ENCODE measurements at regions not wholly inside any gene's neighbourhood (a gene's known extent, or its start where the extent isn't known, plus 50 kb on each side); places are given as distances from the start of the nearest gene placed in this dataset.

DNA sequence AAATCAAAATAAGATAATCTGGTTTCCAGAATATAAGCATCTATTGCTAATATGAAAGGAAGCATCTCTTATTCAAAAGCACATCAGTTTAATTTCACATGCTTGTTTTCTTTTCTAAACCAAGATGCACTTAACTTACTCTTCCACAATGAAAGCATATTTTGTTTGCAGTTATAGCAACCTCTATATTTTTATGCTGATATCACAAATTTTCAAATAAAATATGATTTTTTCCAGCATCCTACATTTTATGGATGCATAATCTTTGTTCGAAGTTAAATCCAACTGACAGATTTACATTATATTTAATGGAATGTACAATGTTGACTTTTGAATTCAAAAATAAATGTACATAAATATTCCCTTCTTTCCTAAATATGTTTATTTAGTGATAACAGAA lies 978.3 kb upstream of the B3GALT2 start:
- DNase-seq (ENCODE audit: low read depth), result no peak

DNA sequence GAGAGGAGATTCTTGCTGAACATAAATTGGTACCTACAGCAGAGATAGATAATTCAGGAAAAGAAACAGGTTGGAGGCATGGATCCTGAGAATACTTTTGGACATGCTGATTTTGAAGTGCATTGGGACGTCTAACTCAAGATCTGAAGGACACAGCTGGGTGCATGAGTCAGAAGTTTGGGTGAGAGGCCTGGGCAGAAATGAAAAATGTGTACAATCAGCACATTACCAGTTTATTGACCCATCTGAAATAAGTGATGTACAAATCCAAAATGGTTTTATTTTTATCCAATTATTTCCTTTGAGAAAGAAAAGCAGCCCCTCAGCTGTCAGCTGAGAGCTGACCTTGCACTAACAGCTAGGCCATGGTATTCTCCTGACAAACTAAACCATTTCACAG lies 975.2 kb upstream of the B3GALT2 start:
- no peak for DNase-seq (ENCODE audit: low read depth)

DNA sequence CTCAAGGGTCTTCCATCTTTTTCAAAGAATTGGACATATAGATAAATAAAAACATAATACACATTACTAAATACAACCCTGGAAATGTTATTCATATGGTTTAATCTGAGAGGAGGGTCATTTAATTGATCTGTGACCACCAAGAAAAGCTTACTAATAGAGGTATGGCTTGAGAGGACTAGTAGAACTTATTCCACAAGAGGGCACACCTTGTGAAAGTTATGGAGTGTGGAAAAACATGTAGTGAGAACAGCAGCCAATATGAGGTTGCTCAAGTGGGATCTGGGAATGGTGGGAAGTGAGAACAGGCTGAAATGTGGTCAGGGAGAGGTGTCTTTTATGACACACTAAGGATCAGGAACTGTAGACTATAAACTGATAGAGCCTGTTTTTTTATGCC lies 973.5 kb upstream of the B3GALT2 start:
- no peak for DNase-seq (ENCODE audit: low read depth)

DNA sequence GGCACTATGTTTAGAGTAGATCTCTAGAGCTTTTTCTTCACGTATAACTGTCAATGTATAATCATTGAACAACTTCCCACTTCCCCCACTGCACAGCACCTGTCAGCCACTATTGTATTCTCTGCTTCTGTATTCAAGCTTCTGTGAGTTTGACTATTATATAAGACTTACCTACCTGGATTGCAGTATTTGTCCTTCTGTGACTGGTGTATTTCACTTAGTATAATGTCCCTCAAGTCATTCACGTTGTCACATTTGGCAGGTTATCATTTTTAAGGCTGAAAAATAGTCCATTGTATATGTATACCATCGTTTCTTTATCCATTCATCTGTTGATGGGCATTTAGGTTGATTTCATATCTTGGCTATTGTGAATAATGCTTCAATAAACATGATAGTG lies 969.5 kb upstream of the B3GALT2 start:
- no peak for DNase-seq (ENCODE audit: low read depth)

DNA sequence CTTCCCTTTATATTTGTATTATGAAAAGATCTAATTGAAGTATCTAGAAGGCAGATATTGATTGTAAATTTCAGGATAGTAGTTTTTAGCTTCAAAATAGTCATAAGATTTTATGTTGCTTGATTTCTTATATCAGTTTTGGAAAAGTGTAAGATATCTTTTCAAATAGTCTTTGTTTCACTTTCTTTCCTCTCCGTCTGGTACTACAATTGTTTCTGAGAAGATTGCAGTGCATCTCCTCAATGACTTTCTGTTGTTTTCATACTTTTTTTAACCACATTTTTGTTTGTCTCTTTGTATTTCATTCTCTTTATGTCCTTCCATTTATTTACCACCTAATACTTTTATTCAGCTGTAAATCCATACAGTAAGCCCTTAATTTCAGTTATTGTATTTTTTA lies 964.6 kb upstream of the B3GALT2 start:
- DNase-seq (ENCODE audit: low read depth), result no peak

DNA sequence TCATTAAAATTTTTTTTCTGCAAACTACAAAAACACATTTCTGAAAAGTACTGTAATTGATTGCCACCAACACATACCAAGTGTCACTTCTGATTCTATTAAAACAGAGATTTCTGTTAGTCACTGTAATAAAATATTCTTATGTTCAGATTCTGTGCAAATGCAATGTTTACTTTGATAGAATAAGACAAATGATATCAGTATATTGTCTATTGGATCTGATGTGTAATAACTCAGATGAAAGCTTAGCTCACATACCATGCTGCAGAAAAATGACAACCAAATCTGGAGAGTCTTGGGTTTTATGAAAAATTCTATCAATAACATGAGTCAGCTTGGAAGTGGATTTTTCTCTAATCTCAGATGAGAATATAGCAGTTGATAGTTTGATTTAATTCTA lies 963.8 kb upstream of the B3GALT2 start:
- no peak for DNase-seq (ENCODE audit: low read depth)

DNA sequence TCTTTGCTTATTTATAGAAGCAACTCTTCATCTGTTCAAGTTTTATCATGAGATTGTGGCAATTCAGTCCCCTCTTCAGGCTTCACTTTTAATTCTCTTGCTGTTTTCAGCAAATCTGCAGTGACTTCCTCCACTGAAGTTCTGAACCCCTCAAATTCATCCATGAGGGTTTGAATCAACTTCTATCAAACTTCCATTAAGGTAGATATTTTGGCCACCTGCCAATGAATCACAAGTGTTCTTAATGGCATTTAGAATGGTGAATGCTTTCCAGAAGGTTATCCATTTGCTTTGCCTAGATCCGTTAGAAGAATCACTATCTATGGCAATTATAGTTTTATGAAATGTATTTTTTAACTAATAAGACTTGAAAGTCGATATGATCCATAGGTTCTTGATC lies 946.7 kb upstream of the B3GALT2 start:
- no peak for DNase-seq (ENCODE audit: low read depth)

DNA sequence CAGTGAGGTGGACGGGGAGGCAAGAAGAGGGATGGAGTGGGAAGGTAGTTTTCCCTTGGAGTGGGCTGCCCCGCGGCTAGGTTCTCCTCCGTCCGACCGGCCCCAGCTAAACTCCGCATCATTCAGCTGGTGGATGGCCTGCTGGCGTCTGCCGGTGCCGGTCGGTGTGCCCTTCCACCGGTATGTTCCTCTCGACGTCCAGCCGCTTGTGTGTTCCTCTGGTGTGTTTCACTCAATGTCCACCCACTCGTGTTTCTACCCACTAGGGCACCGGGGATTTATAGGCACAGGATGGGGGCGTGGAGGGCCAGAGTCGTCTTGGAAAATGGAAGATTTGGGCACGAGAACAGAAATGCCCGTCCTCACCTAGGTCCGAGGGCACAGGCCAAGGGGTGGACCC lies 931.7 kb upstream of the B3GALT2 start:
- DNase-seq (ENCODE audit: low read depth), result no peak

DNA sequence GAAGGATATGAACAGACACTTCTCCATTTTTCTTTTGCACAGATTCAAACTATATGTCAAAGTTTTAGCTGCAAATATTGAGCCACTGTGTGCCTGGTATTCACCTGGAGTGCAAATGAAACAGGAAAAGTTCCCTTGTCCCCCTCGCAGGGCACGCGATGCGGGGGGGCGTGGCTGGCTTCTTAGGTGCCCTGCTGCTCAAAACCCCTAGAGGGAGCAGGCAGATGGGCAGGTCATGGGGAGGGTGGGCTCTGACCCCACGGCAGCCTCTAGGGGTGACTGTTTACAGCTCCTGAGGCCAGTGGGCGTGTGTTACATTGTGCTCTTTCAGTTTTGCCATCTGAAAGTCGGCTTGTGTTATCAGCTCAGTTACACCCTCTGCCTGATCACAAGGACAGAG lies 931.2 kb upstream of the B3GALT2 start:
- no peak for DNase-seq (ENCODE audit: low read depth)

DNA sequence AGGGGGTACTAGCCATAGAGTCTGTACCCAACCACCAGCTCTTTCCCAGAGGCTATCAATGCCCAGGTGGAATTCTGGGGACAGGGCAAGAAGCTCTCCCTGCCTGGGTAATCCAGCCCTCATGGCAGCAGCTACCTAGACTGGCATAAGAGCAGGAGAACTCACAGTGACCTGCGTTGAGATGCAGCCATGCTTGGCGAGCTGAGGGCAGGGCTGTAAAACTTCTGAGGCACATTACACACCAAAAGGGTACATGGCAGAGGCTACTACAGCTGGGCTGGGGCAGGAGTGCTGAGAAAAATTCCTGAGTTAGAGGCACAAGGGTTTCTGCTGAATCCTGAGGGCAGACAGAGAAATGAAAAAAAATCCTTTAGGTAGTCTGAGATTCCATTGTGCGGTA lies 927.9 kb upstream of the B3GALT2 start:
- no peak for DNase-seq (ENCODE audit: low read depth)

DNA sequence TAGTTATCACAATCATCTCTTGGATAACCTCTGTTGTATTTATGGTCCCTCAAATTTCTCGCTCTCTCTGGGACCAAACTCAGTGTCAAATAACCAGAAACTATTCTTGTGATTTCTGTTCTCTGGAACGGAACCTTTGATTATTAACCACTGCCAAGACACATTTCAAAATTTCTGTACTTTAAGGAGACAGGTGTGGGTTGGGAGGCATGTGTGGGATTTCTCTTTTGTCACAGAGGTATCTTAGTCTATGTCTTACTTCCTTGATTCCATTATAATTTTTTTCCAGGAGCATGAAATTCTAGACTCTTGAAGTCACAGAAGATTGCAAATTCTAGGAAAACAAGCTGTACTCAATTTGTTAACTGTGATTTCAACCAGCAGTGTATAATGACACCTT lies 919.0 kb upstream of the B3GALT2 start:
- no peak for DNase-seq (ENCODE audit: low read depth)

DNA sequence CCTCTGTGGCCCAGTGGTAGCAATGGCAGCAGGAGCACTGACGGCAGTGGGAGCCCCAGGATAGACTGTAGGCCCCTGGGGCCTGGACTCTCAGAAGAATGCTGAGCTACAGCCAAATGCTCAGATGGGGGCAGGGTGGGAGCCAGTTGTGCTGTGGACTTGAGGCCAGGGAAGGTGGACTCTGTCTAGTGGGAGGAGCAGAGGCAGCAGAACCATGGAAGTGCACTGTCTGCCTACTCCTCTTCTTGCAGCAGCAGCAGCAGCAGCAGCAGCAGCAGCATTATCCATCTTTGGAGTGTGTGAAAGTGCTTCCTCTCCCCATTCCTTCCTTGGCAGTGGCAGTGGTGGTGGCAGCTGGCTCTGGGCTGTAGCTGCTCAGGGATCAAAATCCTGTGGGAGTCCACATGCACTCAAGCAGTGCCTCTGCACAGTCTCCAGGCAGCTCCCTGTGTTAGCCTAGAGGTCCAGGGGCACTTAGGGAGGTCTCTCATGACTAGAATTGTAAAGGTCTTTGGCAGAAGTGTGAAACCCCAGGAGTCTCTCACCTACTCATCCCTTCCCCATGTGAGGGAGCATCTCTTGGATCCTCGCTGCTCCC lies 917.9 kb upstream of the B3GALT2 start:
- DNase-seq (ENCODE audit: low read depth), result no peak

DNA sequence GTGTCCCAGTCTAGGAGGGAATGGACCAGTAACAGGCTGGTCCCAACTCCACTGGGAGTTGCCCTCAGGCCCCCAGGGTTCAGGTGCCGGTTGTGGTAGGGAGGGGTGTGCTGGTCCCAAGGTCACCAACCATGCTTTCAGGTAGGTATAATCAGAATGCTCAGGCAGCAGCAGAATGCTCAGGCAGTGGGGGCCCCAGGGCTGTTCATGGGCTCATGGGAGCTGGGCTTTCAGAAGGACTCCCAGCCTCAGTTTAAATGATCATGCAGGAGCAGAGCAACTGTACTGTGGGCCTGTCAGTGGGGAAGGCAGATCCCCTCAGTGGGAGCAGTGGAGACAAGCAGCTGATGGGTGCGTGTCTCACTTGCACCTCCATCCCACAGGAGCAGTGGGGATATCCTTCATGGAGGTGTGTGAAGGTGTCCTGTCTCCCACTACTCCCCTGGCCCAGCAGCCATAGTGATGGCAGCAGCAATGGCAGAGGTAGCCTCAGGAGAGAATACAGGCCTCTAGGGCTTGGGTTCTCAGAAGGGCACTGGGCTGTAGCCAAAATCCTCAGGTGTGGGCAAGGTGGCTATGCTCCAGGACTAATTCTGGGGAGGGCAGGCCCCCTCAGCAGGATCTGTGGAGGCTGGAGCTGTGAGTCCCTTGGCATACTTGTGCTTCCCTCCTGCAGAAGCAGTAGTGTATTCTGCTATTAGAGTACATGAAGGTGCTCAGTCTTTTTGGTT lies 917.3 kb upstream of the B3GALT2 start:
- DNase-seq (ENCODE audit: low read depth), result no peak

DNA sequence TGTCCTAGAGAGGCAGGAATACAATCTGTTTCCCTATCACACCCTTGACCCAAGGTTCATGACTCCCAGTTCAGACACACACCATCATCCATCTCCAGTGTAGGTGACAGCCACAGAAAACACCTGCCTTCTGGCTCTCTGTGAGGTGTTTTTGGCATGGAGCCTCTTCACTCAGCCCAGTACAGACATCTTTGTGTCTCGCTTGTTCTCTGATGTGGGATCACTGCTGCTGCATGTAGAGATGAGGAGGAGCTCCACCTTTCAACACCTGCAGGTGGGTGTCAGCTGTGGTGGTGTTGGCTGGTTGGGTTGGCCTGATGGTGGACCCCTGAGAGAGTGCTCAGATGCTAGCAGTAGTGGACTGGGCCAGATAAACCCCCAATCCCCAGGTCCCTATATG lies 916.7 kb upstream of the B3GALT2 start:
- DNase-seq (ENCODE audit: low read depth), result no peak

DNA sequence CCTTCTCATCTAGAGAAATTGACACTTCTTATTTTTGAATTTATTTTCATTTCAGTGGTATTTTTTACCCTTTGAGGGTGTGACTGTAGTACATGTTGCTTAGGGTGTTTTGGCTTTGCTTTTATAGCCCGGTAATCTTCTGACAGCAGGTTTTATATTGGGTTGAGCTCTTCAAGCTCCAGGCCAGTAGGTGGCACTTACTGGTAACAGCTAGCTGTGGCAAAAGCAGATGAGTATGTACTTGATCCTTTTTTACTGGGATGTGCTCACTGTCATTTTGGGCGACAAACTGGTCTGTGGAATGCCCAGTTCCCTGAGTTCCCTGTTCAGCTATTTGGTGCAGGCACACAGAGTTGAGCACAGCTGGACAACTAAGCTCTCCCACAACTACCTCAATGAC lies 916.2 kb upstream of the B3GALT2 start:
- DNase-seq (ENCODE audit: low read depth), result no peak

DNA sequence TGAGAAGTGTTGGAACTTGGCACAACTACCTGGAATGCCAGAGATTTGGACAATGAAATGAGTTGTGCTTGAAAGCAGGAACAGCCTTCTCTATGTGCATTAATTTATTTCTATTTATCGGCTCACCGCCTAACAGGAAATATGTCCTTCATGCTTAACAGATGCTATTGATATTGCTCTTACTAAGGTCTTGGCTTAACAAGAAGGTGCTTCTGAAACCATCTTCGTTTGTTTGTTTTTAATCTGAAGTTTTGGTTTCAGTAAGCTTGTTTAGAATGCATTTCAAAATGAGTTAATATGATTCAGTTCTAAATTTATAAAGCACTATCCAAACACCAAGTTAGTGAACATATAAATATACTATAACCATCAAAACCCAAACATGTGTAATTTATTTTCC lies 898.3 kb upstream of the B3GALT2 start:
- no peak for DNase-seq (ENCODE audit: low read depth)

DNA sequence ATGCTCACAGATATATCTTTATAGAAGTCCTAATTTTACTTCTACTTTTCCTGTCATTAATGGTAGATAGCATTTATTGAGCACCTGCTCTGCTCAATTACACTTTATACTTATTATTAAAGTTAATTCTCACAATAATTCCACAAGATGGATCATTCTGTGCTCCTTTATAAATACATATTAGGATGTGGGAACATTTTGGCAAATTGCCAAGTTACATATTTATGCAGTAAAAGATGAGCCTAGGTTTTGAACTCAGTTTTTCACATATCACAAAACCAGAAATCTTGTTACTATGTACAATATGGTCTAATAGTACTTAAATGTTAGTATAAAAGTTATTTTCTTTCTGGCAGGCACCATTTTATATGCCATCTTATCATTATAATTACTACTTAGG lies 895.0 kb upstream of the B3GALT2 start:
- no peak for DNase-seq (ENCODE audit: low read depth)

DNA sequence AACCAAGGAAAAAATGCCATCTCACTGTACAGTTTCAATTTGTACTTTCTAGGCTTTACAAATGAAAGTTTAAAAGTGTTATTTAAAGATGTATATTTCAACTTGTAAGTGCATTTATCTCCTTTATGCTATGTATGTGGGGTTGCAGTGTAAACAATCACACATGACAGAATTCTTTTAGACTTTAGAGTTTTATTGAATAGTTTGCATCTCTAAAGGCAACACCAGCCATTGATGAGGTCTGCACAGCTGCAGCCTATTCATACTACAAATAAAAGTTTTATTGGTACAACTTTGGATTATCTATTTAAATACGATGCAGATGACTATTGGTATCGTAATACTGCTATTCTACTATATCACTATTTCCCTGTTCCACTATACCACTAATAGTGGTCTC lies 894.4 kb upstream of the B3GALT2 start:
- DNase-seq (ENCODE audit: low read depth), result no peak

DNA sequence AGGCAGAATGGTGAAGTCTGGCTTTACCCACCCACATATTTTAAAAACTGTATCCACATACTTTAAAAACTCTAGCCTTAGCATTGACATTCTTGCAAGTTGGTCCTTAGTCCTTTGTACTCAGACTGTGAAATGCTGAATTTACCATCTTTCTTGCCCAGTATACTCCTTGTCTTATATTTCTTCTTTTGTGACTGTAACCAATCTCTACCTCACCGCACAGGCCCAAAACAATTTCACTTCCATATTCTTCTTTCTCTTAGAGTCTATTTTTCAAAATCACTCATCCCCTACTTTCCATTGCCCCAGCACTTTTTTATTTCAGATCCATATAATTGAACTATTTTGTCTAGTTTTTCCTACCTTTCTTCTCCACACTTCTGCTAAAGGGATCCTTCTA lies 892.4 kb upstream of the B3GALT2 start:
- DNase-seq (ENCODE audit: low read depth), result no peak

DNA sequence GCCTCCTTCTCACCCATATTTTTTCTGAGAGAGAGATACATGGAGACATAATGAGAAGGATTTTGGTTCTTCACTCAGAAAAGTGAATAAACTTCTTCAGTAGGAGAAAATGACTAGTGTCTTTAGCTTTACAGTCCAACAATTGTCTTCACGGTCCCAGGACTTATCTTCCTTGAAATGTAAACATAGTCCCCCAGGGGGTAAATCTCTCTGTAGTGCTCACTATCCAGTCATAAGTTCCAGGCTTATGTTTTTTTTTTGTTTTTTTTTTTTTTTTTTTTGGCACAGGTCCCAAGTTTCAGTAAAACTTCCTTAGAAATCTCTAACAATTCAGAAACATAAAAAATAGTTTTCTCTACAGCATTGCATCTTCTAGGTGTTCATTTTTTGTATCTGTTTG lies 890.2 kb upstream of the B3GALT2 start:
- no peak for DNase-seq (ENCODE audit: low read depth)

DNA sequence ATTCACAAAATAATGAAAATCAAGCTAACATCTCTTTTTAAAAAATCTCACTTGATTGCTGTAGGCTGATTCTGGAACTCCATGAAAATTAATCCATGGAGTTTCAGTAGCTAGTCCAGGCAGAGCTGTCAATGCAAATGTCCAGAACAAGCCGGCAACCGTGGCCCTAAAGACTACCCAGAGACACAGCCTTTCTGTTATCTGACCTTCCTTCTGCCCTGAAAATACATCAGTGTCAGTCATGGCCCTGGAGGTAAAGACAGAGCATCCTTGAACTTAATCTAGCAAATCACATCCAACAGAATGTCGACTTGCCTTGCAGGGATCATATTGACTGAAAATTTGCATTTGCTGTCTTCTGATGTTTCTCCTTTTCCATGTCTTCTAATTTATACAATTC lies 887.4 kb upstream of the B3GALT2 start:
- DNase-seq (ENCODE audit: low read depth), result no peak

DNA sequence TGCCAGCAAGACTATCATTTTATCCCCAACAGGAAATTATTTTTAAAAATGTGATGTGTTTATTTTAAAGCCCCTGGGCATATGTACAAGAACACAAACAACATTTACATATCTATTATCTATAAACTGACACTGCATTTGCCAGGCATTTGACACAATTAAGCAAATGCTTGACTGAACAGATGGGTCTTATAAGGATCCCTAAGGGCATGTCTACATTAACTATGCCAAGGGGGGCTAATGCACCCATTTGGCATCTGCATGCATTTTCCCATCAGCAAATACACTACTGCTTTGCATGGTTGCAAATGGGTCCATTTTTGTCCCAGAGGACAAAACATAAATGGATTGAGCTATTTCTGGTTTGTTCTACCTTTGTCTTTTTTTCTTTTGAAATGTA lies 884.8 kb upstream of the B3GALT2 start:
- no peak for DNase-seq (ENCODE audit: low read depth)

DNA sequence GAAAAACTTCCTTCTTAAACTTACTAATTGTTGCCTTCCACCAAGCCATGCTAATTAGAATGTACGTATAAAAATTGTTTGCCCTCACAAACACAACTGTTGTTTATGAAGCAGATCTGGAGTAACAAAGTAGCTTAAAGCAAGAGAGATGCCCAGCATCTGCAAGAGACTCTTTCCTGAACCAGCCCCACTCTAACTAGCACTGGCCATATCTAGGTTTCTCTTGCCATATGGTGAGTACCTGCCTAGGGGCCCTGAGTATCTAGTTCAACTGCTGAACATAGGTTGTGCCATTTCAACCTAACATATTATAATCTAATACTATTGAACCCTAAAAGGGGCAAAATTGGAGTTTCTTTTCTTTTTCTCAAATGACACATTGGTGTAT lies 883.4 kb upstream of the B3GALT2 start:
- DNase-seq (ENCODE audit: low read depth), result no peak

DNA sequence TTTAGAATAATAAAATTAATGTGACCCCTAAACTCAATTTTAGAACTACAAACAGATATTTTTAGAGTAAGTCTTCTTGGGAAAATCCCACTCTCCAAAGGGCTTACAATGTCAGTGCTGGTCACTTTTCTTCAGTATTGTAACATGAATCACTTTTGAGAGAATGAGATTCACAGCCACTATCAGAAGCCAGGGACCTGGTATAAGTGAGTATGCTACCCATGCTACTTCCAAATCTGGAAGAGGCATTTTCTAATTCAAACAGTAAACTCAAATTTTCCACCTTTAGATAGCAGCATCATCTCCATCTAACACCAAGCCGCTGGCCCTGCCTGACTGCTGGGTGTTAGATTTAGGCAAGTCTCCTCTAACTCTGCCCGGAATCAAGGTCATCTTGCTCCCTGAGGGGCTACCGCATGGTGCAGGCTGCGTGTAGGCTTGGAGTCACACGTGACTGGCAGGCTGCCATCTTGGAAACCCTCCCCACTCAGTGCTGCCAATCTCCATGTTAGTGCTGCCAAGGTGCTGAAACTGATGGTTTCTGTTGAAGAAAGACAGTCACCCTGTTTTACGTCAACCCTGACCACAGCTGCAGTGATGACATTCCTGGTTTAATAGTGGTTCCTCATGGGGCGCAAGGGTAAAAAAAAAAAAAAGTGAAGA lies 882.9 kb upstream of the B3GALT2 start:
- no peak for DNase-seq (ENCODE audit: low read depth)
